Adipocyte (in vitro differentiated cells): ENCODE measurements at regions not wholly inside any gene's neighbourhood (a gene's known extent, or its start where the extent isn't known, plus 50 kb on each side); places are given as distances from the start of the nearest gene placed in this dataset.

Experiments
- DNase-seq: peaks from one replicate; pipeline ENCODE4 v3.0.0-alpha.2; 2015; ENCODE audit warnings: low read depth
- H3K27me3 ChIP-seq: replicated peaks from 2 replicates; pipeline ENCODE4 v1.7.0; 2013; ENCODE audit warnings: mild to moderate bottlenecking, low read length, moderate library complexity; ENCODE audit not compliant: control insufficient read depth, insufficient read depth
- H3K36me3 ChIP-seq: 2 replicates; pipeline ENCODE4 v1.7.0; 2013; ENCODE audit warnings: low read length, mild to moderate bottlenecking, moderate library complexity; ENCODE audit not compliant: control insufficient read depth, insufficient read depth, severe bottlenecking
- H3K4me1 ChIP-seq: 2 replicates; pipeline ENCODE4 v1.7.0; 2013; ENCODE audit warnings: mild to moderate bottlenecking, low read length, moderate library complexity; ENCODE audit not compliant: control insufficient read depth, insufficient read depth
- H3K4me3 ChIP-seq: 2 replicates; pipeline ENCODE4 v1.7.0; 2013; ENCODE audit warnings: mild to moderate bottlenecking, low read length, moderate library complexity
- H3K9ac ChIP-seq: 2 replicates; pipeline ENCODE4 v1.7.0; 2013; ENCODE audit warnings: mild to moderate bottlenecking, low read length, moderate library complexity
- H3K9me3 ChIP-seq: 2 replicates; pipeline ENCODE4 v1.7.0; 2013; ENCODE audit warnings: mild to moderate bottlenecking, low read length, moderate library complexity; ENCODE audit not compliant: control insufficient read depth

- H3K9me3 ChIP-seq = no peaks in the 10 kb centered on the region
- DNase-seq = no peak
- no peaks in the 10 kb centered on the region for H3K36me3 ChIP-seq
- no peaks in the 10 kb centered on the region for H3K4me1 ChIP-seq
- H3K9ac ChIP-seq = no peak overlapping the region
- peaks cover 6% of the 10 kb centered on the region for H3K27me3 ChIP-seq
- H3K4me3 ChIP-seq = no peak overlapping the region
These were observed 230.7 kb downstream of the NHLRC3 start for GRCh38 chr13:39269004-39269403.

- H3K9ac ChIP-seq = no peak overlapping the region
- no peaks in the 10 kb centered on the region for H3K4me1 ChIP-seq
- H3K36me3 ChIP-seq = no peaks in the 10 kb centered on the region
- H3K9me3 ChIP-seq = no peaks in the 10 kb centered on the region
- no peak overlapping the region for H3K4me3 ChIP-seq
- DNase-seq = peak; percentile 6
- peaks cover 7% of the 10 kb centered on the region for H3K27me3 ChIP-seq
These were observed 231.2 kb downstream of the NHLRC3 start for GRCh38 chr13:39269411-39269810.

GRCh38 chr13:39272994-39273393 lies 234.7 kb downstream of the NHLRC3 start:
- no peak for DNase-seq
- Histone ChIP-seq H3K4me3 (no peak overlapping the region), H3K9me3 (no peaks in the 10 kb centered on the region), H3K9ac (no peak overlapping the region), H3K36me3 (no peaks in the 10 kb centered on the region), H3K4me1 (no peaks in the 10 kb centered on the region), H3K27me3 (peaks cover 7% of the 10 kb centered on the region)

GRCh38 chr13:39273953-39274738 lies 235.9 kb downstream of the NHLRC3 start:
- Histone ChIP-seq H3K4me1 (no peaks in the 10 kb centered on the region), H3K4me3 (no peak overlapping the region), H3K9me3 (no peaks in the 10 kb centered on the region), H3K36me3 (no peaks in the 10 kb centered on the region), H3K27me3 (peaks cover 7% of the 10 kb centered on the region), H3K9ac (no peak overlapping the region)
- peak; percentile 26 for DNase-seq

- Histone ChIP-seq H3K27me3 (peaks cover 7% of the 10 kb centered on the region), H3K9ac (no peak overlapping the region), H3K9me3 (no peaks in the 10 kb centered on the region), H3K4me1 (no peaks in the 10 kb centered on the region), H3K4me3 (no peak overlapping the region), H3K36me3 (no peaks in the 10 kb centered on the region)
- DNase-seq = no peak
These were observed 236.6 kb downstream of the NHLRC3 start for GRCh38 chr13:39274739-39275325.

GRCh38 chr13:39279077-39279476 lies 240.8 kb downstream of the NHLRC3 start:
- no peaks in the 10 kb centered on the region for H3K9me3 ChIP-seq
- peaks cover under 1% of the 10 kb centered on the region for H3K27me3 ChIP-seq
- no peaks in the 10 kb centered on the region for H3K36me3 ChIP-seq
- no peak overlapping the region for H3K4me3 ChIP-seq
- peaks cover 9% of the 10 kb centered on the region for H3K4me1 ChIP-seq
- no peak for DNase-seq
- no peak overlapping the region for H3K9ac ChIP-seq

GRCh38 chr13:39281539-39282150 lies 243.4 kb downstream of the NHLRC3 start:
- DNase-seq = no peak
- Histone ChIP-seq H3K9me3 (no peaks in the 10 kb centered on the region), H3K4me3 (no peak overlapping the region), H3K9ac (no peak overlapping the region), H3K4me1 (peaks cover 9% of the 10 kb centered on the region), H3K36me3 (no peaks in the 10 kb centered on the region), H3K27me3 (no peaks in the 10 kb centered on the region)

GRCh38 chr13:39282400-39282972 lies 244.2 kb downstream of the NHLRC3 start:
- DNase-seq = no peak
- H3K4me1 ChIP-seq = peaks cover 9% of the 10 kb centered on the region
- no peak overlapping the region for H3K4me3 ChIP-seq
- no peak overlapping the region for H3K9ac ChIP-seq
- peaks cover 7% of the 10 kb centered on the region for H3K9me3 ChIP-seq
- H3K27me3 ChIP-seq = no peaks in the 10 kb centered on the region
- H3K36me3 ChIP-seq = no peaks in the 10 kb centered on the region

GRCh38 chr13:39283072-39283471 lies 244.8 kb downstream of the NHLRC3 start:
- no peaks in the 10 kb centered on the region for H3K36me3 ChIP-seq
- peaks cover 9% of the 10 kb centered on the region for H3K4me1 ChIP-seq
- no peak overlapping the region for H3K4me3 ChIP-seq
- peaks cover 13% of the 10 kb centered on the region for H3K9me3 ChIP-seq
- no peaks in the 10 kb centered on the region for H3K27me3 ChIP-seq
- DNase-seq = no peak
- no peak overlapping the region for H3K9ac ChIP-seq

- Histone ChIP-seq H3K4me1 (peaks cover 9% of the 10 kb centered on the region), H3K9me3 (peaks cover 13% of the 10 kb centered on the region), H3K36me3 (no peaks in the 10 kb centered on the region), H3K4me3 (no peak overlapping the region), H3K9ac (no peak overlapping the region), H3K27me3 (no peaks in the 10 kb centered on the region)
- no peak for DNase-seq
These were observed 246.6 kb downstream of the NHLRC3 start for GRCh38 chr13:39284801-39285388.
